Peyer's patch (tissue), 4 donors: ENCODE measurements at regions not wholly inside any gene's neighbourhood (a gene's known extent, or its start where the extent isn't known, plus 50 kb on each side); places are given as distances from the start of the nearest gene placed in this dataset.

Experiments used
- CTCF ChIP-seq, 6 experiments: fragments of 450-650 bp in 4 of 6; fragments of 200-600 bp in 2 of 6; sonication (generic) in 1 of 6; IDR thresholded peaks; one replicate each; pipeline ENCODE4 v1.5.1; 2017 to 2019; ENCODE audit warnings: antibody characterized with exemption in 6 of 6, mild to moderate bottlenecking in 3 of 6, moderate library complexity in 1 of 6
- POLR2A ChIP-seq, 2 donors: fragments of 450-650 bp; IDR thresholded peaks; one replicate each; pipeline ENCODE4 v1.5.1; 2017; ENCODE audit warnings: antibody characterized with exemption in 2 of 2, mild to moderate bottlenecking in 2 of 2, moderate library complexity in 2 of 2

GRCh38 chr3:22542311-22542710 is 660.8 kb upstream of the UBE2E2 start:
- TF ChIP-seq CTCF (IDR thresholded peaks at IDR 0.05), result no peak
- TF ChIP-seq POLR2A (IDR thresholded peaks at IDR 0.05), result no peak
